ENCODE measurements at regions not wholly inside any gene's neighbourhood (a gene's known extent, or its start where the extent isn't known, plus 50 kb on each side); places are given as distances from the start of the nearest gene placed in this dataset.

DNA sequence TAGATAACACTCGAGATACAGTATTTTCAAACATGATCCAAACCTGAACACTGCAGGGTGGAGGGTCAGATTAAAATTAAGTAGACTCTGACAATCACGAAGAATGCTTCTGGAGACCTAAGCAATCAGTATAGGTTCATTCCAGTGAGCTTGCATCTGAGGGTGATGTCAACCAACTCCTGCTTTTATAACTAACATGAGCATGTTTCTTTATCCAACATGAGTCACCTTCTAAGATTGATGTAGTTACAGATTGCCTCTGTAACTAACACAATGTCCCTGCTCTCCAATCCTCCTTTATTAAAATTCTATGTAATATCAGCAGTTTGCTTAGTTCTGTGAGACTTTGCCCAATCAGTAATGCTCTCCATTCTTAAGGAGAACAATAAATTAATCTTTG, 225.7 kb downstream of the ARL6IP6 start:
- H3K4me1 ChIP-seq (ENCODE audit: control insufficient read depth in 2 of 2, insufficient read depth in 2 of 2, low read length in 2 of 2) = no peaks in the 10 kb centered on the region
- no peaks in the 10 kb centered on the region for H3K36me3 ChIP-seq (replicated peaks in 1 of 2; ENCODE audit: control extremely low read depth in 1 of 2, control insufficient read depth in 1 of 2, extremely low read depth in 1 of 2, insufficient read depth in 2 of 2, low read length in 1 of 2)
- Mint-ChIP-seq H3K27me3 (no peaks in the 10 kb centered on the region), H3K27ac (no peak overlapping the region), H3K9me3 (ENCODE audit: insufficient read depth) (no peaks in the 10 kb centered on the region), H3K4me3 (no peak overlapping the region), H3K4me1 (no peaks in the 10 kb centered on the region)
- H3K27me3 ChIP-seq (replicated peaks in 1 of 4; ENCODE audit: control extremely low read depth in 1 of 4, control insufficient read depth in 3 of 4, insufficient read depth in 4 of 4, low read length in 3 of 4) = no peaks in the 10 kb centered on the region
- intact Hi-C loops (cut with micrococcal nuclease) = no loop called here
- H3K4me3 ChIP-seq (ENCODE audit: control extremely low read depth in 1 of 5, extremely low read depth in 1 of 5, insufficient read depth in 1 of 5, low read depth in 2 of 5, low read length in 4 of 5) = no peak overlapping the region
- H3K79me2 ChIP-seq (ENCODE audit: control insufficient read depth, insufficient read depth, low read length) = no peaks in the 10 kb centered on the region
- no peaks in the 10 kb centered on the region for H3K9me3 ChIP-seq (ENCODE audit: control extremely low read depth in 1 of 3, control insufficient read depth in 2 of 3, insufficient read depth in 1 of 3, low read length in 2 of 3)
- WGBS (ENCODE audit: insufficient coverage) = 100% methylated on average over 1 of the region's 2 CpGs
- no peak overlapping the region for H3K9ac ChIP-seq (ENCODE audit: low read length)
- no peak overlapping the region for H3K27ac ChIP-seq (ENCODE audit: low read length in 2 of 2)
- H2AFZ ChIP-seq (ENCODE audit: insufficient read depth, low read depth, low read length, poor library complexity, severe bottlenecking) = no peak overlapping the region
- DNase-seq = no peak
- TF ChIP-seq, protein P1, sequence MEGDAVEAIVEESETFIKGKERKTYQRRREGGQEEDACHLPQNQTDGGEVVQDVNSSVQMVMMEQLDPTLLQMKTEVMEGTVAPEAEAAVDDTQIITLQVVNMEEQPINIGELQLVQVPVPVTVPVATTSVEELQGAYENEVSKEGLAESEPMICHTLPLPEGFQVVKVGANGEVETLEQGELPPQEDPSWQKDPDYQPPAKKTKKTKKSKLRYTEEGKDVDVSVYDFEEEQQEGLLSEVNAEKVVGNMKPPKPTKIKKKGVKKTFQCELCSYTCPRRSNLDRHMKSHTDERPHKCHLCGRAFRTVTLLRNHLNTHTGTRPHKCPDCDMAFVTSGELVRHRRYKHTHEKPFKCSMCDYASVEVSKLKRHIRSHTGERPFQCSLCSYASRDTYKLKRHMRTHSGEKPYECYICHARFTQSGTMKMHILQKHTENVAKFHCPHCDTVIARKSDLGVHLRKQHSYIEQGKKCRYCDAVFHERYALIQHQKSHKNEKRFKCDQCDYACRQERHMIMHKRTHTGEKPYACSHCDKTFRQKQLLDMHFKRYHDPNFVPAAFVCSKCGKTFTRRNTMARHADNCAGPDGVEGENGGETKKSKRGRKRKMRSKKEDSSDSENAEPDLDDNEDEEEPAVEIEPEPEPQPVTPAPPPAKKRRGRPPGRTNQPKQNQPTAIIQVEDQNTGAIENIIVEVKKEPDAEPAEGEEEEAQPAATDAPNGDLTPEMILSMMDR (IDR thresholded peaks at IDR 0.05) = no peak
- ChIA-PET POLR2A (no interaction called here), CTCF (no interaction called here)
- no peaks in the 10 kb centered on the region for H4K20me1 ChIP-seq (ENCODE audit: control insufficient read depth, insufficient read depth, low read length, poor library complexity, severe bottlenecking)
- no peak overlapping the region for H3K4me2 ChIP-seq (replicated peaks; ENCODE audit: low read depth, low read length, poor library complexity, severe bottlenecking)
- no peak for ATAC-seq (ENCODE audit: low read depth)

DNA sequence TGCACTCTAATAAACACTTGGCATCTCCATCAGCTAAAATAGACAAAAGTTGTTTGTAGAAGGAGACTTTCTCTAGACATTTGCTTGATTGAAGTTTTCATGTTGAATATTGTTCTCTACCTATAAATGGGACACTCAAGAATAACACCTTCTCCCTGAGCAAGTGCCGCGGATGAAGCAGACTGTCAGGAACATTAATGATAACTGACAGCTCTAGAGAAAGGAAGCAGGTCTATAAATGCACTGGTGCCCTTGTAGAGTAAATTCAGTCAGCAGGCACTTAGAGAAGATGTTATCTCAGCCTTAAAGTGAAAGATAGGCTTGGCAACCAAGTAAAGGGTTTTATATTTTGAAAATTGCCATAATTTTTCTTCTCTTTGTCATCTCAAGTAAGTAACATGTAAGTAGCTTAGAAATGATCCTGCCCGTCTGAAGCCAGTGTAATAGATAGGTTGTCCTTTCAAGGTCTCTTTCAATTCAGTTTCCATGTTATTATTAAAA, 224.6 kb downstream of the ARL6IP6 start:
- DNase-seq = no peak
- H3K9me3 Mint-ChIP-seq (ENCODE audit: insufficient read depth) = no peaks in the 10 kb centered on the region
- Histone ChIP-seq H3K4me2 (replicated peaks; ENCODE audit: low read depth, low read length, poor library complexity, severe bottlenecking) (no peak overlapping the region), H3K9me3 (ENCODE audit: control extremely low read depth in 1 of 3, control insufficient read depth in 2 of 3, insufficient read depth in 1 of 3, low read length in 2 of 3) (no peaks in the 10 kb centered on the region), H3K4me1 (ENCODE audit: control insufficient read depth in 2 of 2, insufficient read depth in 2 of 2, low read length in 2 of 2) (no peaks in the 10 kb centered on the region), H3K4me3 (ENCODE audit: control extremely low read depth in 1 of 5, extremely low read depth in 1 of 5, insufficient read depth in 1 of 5, low read depth in 2 of 5, low read length in 4 of 5) (no peak overlapping the region), H2AFZ (ENCODE audit: insufficient read depth, low read depth, low read length, poor library complexity, severe bottlenecking) (no peak overlapping the region), H3K27me3 (replicated peaks in 1 of 4; ENCODE audit: control extremely low read depth in 1 of 4, control insufficient read depth in 3 of 4, insufficient read depth in 4 of 4, low read length in 3 of 4) (no peaks in the 10 kb centered on the region), H3K27ac (ENCODE audit: low read length in 2 of 2) (no peak overlapping the region), H3K36me3 (replicated peaks in 1 of 2; ENCODE audit: control extremely low read depth in 1 of 2, control insufficient read depth in 1 of 2, extremely low read depth in 1 of 2, insufficient read depth in 2 of 2, low read length in 1 of 2) (no peaks in the 10 kb centered on the region), H3K9ac (ENCODE audit: low read length) (no peak overlapping the region), H3K79me2 (ENCODE audit: control insufficient read depth, insufficient read depth, low read length) (no peaks in the 10 kb centered on the region), H4K20me1 (ENCODE audit: control insufficient read depth, insufficient read depth, low read length, poor library complexity, severe bottlenecking) (no peaks in the 10 kb centered on the region)
- no peaks in the 10 kb centered on the region for H3K27me3 Mint-ChIP-seq
- TF ChIP-seq, protein P1 (IDR thresholded peaks at IDR 0.05) = no peak
- no peak overlapping the region for H3K4me3 Mint-ChIP-seq
- POLR2A ChIA-PET = no interaction called here
- CTCF ChIA-PET = no interaction called here
- WGBS (ENCODE audit: insufficient coverage) = no CpG with 5 or more reads among the region's 3 CpGs
- no peaks in the 10 kb centered on the region for H3K4me1 Mint-ChIP-seq
- no peak for ATAC-seq (ENCODE audit: low read depth)
- H3K27ac Mint-ChIP-seq = no peak overlapping the region
- intact Hi-C loops (cut with micrococcal nuclease) = no loop called here
